Activated naive CD4-positive, alpha-beta T cell treated with anti-CD3 and anti-CD28 coated beads, Interleukin-2, amount 50 U/mL, for 72 hours (primary cell): ENCODE measurements at regions not wholly inside any gene's neighbourhood (a gene's known extent, or its start where the extent isn't known, plus 50 kb on each side); places are given as distances from the start of the nearest gene placed in this dataset.
"Not testable (repeated sequence)": the region's sequence is repeated elsewhere in the genome, so short reads cannot be mapped to it uniquely, and the experiment has no call there.

Experiments used
- ATAC-seq, 2 donors: fragments of 150-1000 bp; cut with Tn5 transposase; 2 replicates each; pipeline ENCODE4 v1.10.0; 2021; ENCODE audit warnings: mild to moderate bottlenecking in 2 of 2, moderate library complexity in 2 of 2
- DNase-seq, 2 donors: peaks; one replicate each; pipeline ENCODE4 v3.0.0; 2021 to 2022; ENCODE audit warnings: low spot score in 2 of 2
- H3K27ac Mint-ChIP-seq, 2 donors: one replicate each; pipeline ENCODE4 v1.8.0; 2022; ENCODE audit warnings: mild to moderate bottlenecking in 2 of 2, mixed read lengths in 2 of 2
- H3K36me3 Mint-ChIP-seq, 2 donors: one replicate each; pipeline ENCODE4 v1.8.0; 2022; ENCODE audit warnings: mixed read lengths in 2 of 2
- H3K9me3 Mint-ChIP-seq, 2 donors: one replicate each; pipeline ENCODE4 v1.8.0; 2022; ENCODE audit warnings: mixed read lengths in 2 of 2

- DNase-seq (no peak), ATAC-seq (peak; percentile 39 to 42)
- no peaks in the 10 kb centered on the region for H3K36me3 Mint-ChIP-seq
- H3K27ac Mint-ChIP-seq: no peak overlapping the region
- peaks cover 0 to 13% of the 10 kb centered on the region in 2 donors for H3K9me3 Mint-ChIP-seq
These were observed 97.3 kb upstream of the CARMIL1 start for GRCh38 chr6:25181923-25182322.

- DNase-seq (no peak), ATAC-seq (peak in 1 of 2 donors; percentile 63)
- H3K9me3 Mint-ChIP-seq: peaks cover 0 to 9% of the 10 kb centered on the region in 2 donors
- no peak overlapping the region for H3K27ac Mint-ChIP-seq
- H3K36me3 Mint-ChIP-seq: no peaks in the 10 kb centered on the region
These were observed 92.3 kb upstream of the CARMIL1 start for GRCh38 chr6:25186919-25187318.

- Mint-ChIP-seq H3K9me3 (peaks cover 0 to 6% of the 10 kb centered on the region in 2 donors), H3K36me3 (no peaks in the 10 kb centered on the region), H3K27ac (no peak overlapping the region)
- DNase-seq: no peak
- no peak for ATAC-seq
These were observed 90.9 kb upstream of the CARMIL1 start for GRCh38 chr6:25188232-25188631.

- no peaks in the 10 kb centered on the region for H3K36me3 Mint-ChIP-seq
- no peak for ATAC-seq
- no peak for DNase-seq
- H3K27ac Mint-ChIP-seq: no peak overlapping the region
- H3K9me3 Mint-ChIP-seq: no peaks in the 10 kb centered on the region
These were observed 86.3 kb upstream of the CARMIL1 start for GRCh38 chr6:25192590-25193459.

- DNase-seq (no peak), ATAC-seq (no peak)
- H3K27ac Mint-ChIP-seq: no peak overlapping the region
- H3K9me3 Mint-ChIP-seq: no peaks in the 10 kb centered on the region
- H3K36me3 Mint-ChIP-seq: no peaks in the 10 kb centered on the region
These were observed 85.6 kb upstream of the CARMIL1 start for GRCh38 chr6:25193460-25194171.

GRCh38 chr6:25194172-25194678, 84.9 kb upstream of the CARMIL1 start:
- no peak for ATAC-seq
- Mint-ChIP-seq H3K9me3 (no peaks in the 10 kb centered on the region), H3K27ac (no peak overlapping the region), H3K36me3 (no peaks in the 10 kb centered on the region)
- DNase-seq: no peak

GRCh38 chr6:25196464-25196863, 82.7 kb upstream of the CARMIL1 start:
- H3K27ac Mint-ChIP-seq: no peak overlapping the region
- DNase-seq (no peak), ATAC-seq (no peak)
- no peaks in the 10 kb centered on the region for H3K36me3 Mint-ChIP-seq
- no peaks in the 10 kb centered on the region for H3K9me3 Mint-ChIP-seq

- H3K36me3 Mint-ChIP-seq: no peaks in the 10 kb centered on the region
- DNase-seq (no peak), ATAC-seq (no peak)
- H3K27ac Mint-ChIP-seq: no peak overlapping the region
- H3K9me3 Mint-ChIP-seq: no peaks in the 10 kb centered on the region
These were observed 82.1 kb upstream of the CARMIL1 start for GRCh38 chr6:25197111-25197510.

- no peak overlapping the region for H3K27ac Mint-ChIP-seq
- ATAC-seq (no peak), DNase-seq (no peak)
- H3K9me3 Mint-ChIP-seq: no peaks in the 10 kb centered on the region
- H3K36me3 Mint-ChIP-seq: peaks cover 0 to 3% of the 10 kb centered on the region in 2 donors
These were observed 79.6 kb upstream of the CARMIL1 start for GRCh38 chr6:25199544-25199943.

GRCh38 chr6:25202504-25202903, 76.7 kb upstream of the CARMIL1 start:
- no peak for ATAC-seq

GRCh38 chr6:25205629-25206028, 73.5 kb upstream of the CARMIL1 start:
- DNase-seq: no peak
- no peak overlapping the region for H3K27ac Mint-ChIP-seq
- peaks cover 15 to 35% of the 10 kb centered on the region in 2 donors for H3K36me3 Mint-ChIP-seq
- peaks cover 8 to 28% of the 10 kb centered on the region in 2 donors for H3K9me3 Mint-ChIP-seq
- no peak for ATAC-seq

More at GRCh38 chr6:25202504-25202903, 76.7 kb upstream of the CARMIL1 start:
- no peak for DNase-seq
- Mint-ChIP-seq H3K9me3 (peaks cover 0 to 10% of the 10 kb centered on the region in 2 donors), H3K27ac (no peak overlapping the region), H3K36me3 (peaks cover 0 to 21% of the 10 kb centered on the region in 2 donors)

GRCh38 chr6:25207453-25208155, 71.6 kb upstream of the CARMIL1 start:
- not testable (repeated sequence) for H3K27ac Mint-ChIP-seq, ATAC-seq, DNase-seq
- Mint-ChIP-seq H3K9me3 (peaks cover 8 to 32% of the 10 kb centered on the region in 2 donors), H3K36me3 (peaks cover 15 to 44% of the 10 kb centered on the region in 2 donors)

- H3K36me3 Mint-ChIP-seq: peaks cover 0 to 9% of the 10 kb centered on the region in 2 donors
- DNase-seq (no peak), ATAC-seq (no peak)
- no peak overlapping the region for H3K27ac Mint-ChIP-seq
- H3K9me3 Mint-ChIP-seq: peaks cover 0 to 5% of the 10 kb centered on the region in 2 donors
These were observed 63.3 kb upstream of the CARMIL1 start for GRCh38 chr6:25215881-25216280.

- H3K9me3 Mint-ChIP-seq: no peaks in the 10 kb centered on the region
- H3K36me3 Mint-ChIP-seq: no peaks in the 10 kb centered on the region
- DNase-seq: no peak
These were observed 61.9 kb upstream of the CARMIL1 start for GRCh38 chr6:25217302-25217701.

GRCh38 chr6:25217829-25218228, 61.3 kb upstream of the CARMIL1 start:
- Mint-ChIP-seq H3K36me3 (no peaks in the 10 kb centered on the region), H3K9me3 (no peaks in the 10 kb centered on the region), H3K27ac (no peak overlapping the region)
- ATAC-seq (no peak), DNase-seq (no peak)

More at GRCh38 chr6:25217302-25217701, 61.9 kb upstream of the CARMIL1 start:
- H3K27ac Mint-ChIP-seq: no peak overlapping the region
- no peak for ATAC-seq

- no peak overlapping the region for H3K27ac Mint-ChIP-seq
- no peaks in the 10 kb centered on the region for H3K9me3 Mint-ChIP-seq
- DNase-seq (no peak), ATAC-seq (no peak)
- no peaks in the 10 kb centered on the region for H3K36me3 Mint-ChIP-seq
These were observed 60.8 kb upstream of the CARMIL1 start for GRCh38 chr6:25218346-25218745.
